ENCODE measurements at regions not wholly inside any gene's neighbourhood (a gene's known extent, or its start where the extent isn't known, plus 50 kb on each side); places are given as distances from the start of the nearest gene placed in this dataset.
A peak's percentile ranks its signal among the peaks of the same experiment; 100 is the strongest.

- ChIA-PET CTCF (interaction anchor here (0.6 to 1.4 kb wide), 3 partner anchors 31 to 565 kb away, joined by 3 to 9 read pairs (median 3); no protein-coding TSS in a partner anchor), POLR2A (interaction anchor here (0.7 kb wide), 1 partner anchor 1257 kb away, joined by 3 read pairs; no protein-coding TSS in a partner anchor)
- Histone ChIP-seq H3K9me3 (ENCODE audit: control insufficient read depth, insufficient read depth, low read depth, low read length) (no peaks in the 10 kb centered on the region), H3K27ac (ENCODE audit: extremely low read depth, low read depth, low read length) (no peak overlapping the region), H3K4me1 (ENCODE audit: control insufficient read depth, insufficient read depth, low read length) (peaks cover 17% of the 10 kb centered on the region), H3K36me3 (ENCODE audit: control insufficient read depth in 2 of 2, insufficient read depth in 1 of 2, low read length in 2 of 2) (no peaks in the 10 kb centered on the region), H3K4me3 (ENCODE audit: low read depth, low read length) (no peak overlapping the region)
- 0 out of 2 replicates have a peak, but pooled peaks have one; percentile 23 for TF ChIP-seq ZXDB (tag by site-specific recombination; IDR thresholded peaks at IDR 0.05)
- TF ChIP-seq ZNF792 (tag by site-specific recombination; IDR thresholded peaks at IDR 0.05): no peak
- no peak for TF ChIP-seq ZFP37 (tag by site-specific recombination; IDR thresholded peaks at IDR 0.05)
- TF ChIP-seq FEZF1 (tag by site-specific recombination; IDR thresholded peaks at IDR 0.05): peak; percentile 46; the same call in 1 of the 2 replicates
- TF ChIP-seq ZNF132 (tag by site-specific recombination; IDR thresholded peaks at IDR 0.05; ENCODE audit: borderline replicate concordance): no peak
Observed at GRCh38 chr2:176585791-176586190, 316.5 kb downstream of the MTX2 start.

- no peak for TF ChIP-seq ZNF529 (tag by site-specific recombination; IDR thresholded peaks at IDR 0.05; ENCODE audit: insufficient replicate concordance)
- no peak for TF ChIP-seq ZNF580 (tag by site-specific recombination; IDR thresholded peaks at IDR 0.05)
- no peak overlapping the region for H3K27ac ChIP-seq (ENCODE audit: extremely low read depth, low read depth, low read length)
- H3K4me3 ChIP-seq (ENCODE audit: low read depth, low read length): no peak overlapping the region
- POLR2A ChIA-PET: no interaction called here
- peaks cover 3% of the 10 kb centered on the region for H3K4me1 ChIP-seq (ENCODE audit: control insufficient read depth, insufficient read depth, low read length)
- CTCF ChIA-PET: interaction anchor here (0.7 to 1.2 kb wide), 2 partner anchors 33 to 35 kb away, joined by 3 read pairs; no protein-coding TSS in a partner anchor
- no peaks in the 10 kb centered on the region for H3K9me3 ChIP-seq (ENCODE audit: control insufficient read depth, insufficient read depth, low read depth, low read length)
- no peaks in the 10 kb centered on the region for H3K36me3 ChIP-seq (ENCODE audit: control insufficient read depth in 2 of 2, insufficient read depth in 1 of 2, low read length in 2 of 2)
Observed at GRCh38 chr2:176589287-176589686, 320.0 kb downstream of the MTX2 start.

- Histone ChIP-seq H3K4me1 (ENCODE audit: control insufficient read depth, insufficient read depth, low read length) (no peaks in the 10 kb centered on the region), H3K27ac (ENCODE audit: extremely low read depth, low read depth, low read length) (no peak overlapping the region), H3K36me3 (ENCODE audit: control insufficient read depth in 2 of 2, insufficient read depth in 1 of 2, low read length in 2 of 2) (no peaks in the 10 kb centered on the region), H3K9me3 (ENCODE audit: control insufficient read depth, insufficient read depth, low read depth, low read length) (no peaks in the 10 kb centered on the region), H3K4me3 (ENCODE audit: low read depth, low read length) (no peak overlapping the region)
- ChIA-PET CTCF (interaction anchor here (1.0 to 1.2 kb wide), 2 partner anchors 33 to 35 kb away, joined by 3 read pairs; no protein-coding TSS in a partner anchor), POLR2A (no interaction called here)
- TF ChIP-seq ZNF701 (tag by site-specific recombination; IDR thresholded peaks at IDR 0.05) (no peak), KLF1 (tag by site-specific recombination; IDR thresholded peaks at IDR 0.05) (no peak), ZNF175 (tag by site-specific recombination; IDR thresholded peaks at IDR 0.05) (no peak), ZNF391 (tag by site-specific recombination; IDR thresholded peaks at IDR 0.05; ENCODE audit: borderline replicate concordance, low read depth) (no peak), KLF17 (tag by site-specific recombination; IDR thresholded peaks at IDR 0.05) (no peak), SETDB1 (IDR thresholded peaks at IDR 0.05; ENCODE audit: insufficient read length, low read length) (no peak), ZNF48 (tag by site-specific recombination; IDR thresholded peaks at IDR 0.05) (no peak), ZNF704 (tag by site-specific recombination; IDR thresholded peaks at IDR 0.05) (no peak), YY1 (tag by site-specific recombination; IDR thresholded peaks at IDR 0.05) (no peak), ZBTB20 (tag by site-specific recombination; IDR thresholded peaks at IDR 0.05) (no peak), ZNF510 (tag by site-specific recombination; IDR thresholded peaks at IDR 0.05; ENCODE audit: insufficient replicate concordance) (no peak), ELK4 (IDR thresholded peaks at IDR 0.05; ENCODE audit: borderline replicate concordance, low read depth, low read length) (no peak), ZBTB7A (tag by site-specific recombination; IDR thresholded peaks at IDR 0.05; ENCODE audit: low read depth) (no peak), ZNF488 (tag by site-specific recombination; IDR thresholded peaks at IDR 0.05) (no peak), ZNF530 (tag by site-specific recombination; IDR thresholded peaks at IDR 0.05; ENCODE audit: low read depth) (no peak), ZNF747 (tag by site-specific recombination; IDR thresholded peaks at IDR 0.05) (no peak)
Observed at GRCh38 chr2:176589825-176590440, 320.7 kb downstream of the MTX2 start.
